GM23338 (cell line): ENCODE measurements at regions not wholly inside any gene's neighbourhood (a gene's known extent, or its start where the extent isn't known, plus 50 kb on each side); places are given as distances from the start of the nearest gene placed in this dataset.

Source experiments
- ATAC-seq: fragments of 200-7000 bp; cut with Tn5 transposase; 3 replicates; pipeline ENCODE4 v1.9.1; 2020
- DNase-seq: peaks from one replicate; pipeline ENCODE4 v3.0.0-alpha.2; 2015; ENCODE audit warnings: low spot score
- H2AFZ ChIP-seq: fragments of 200-600 bp; sonication (generic); 2 replicates; pipeline ENCODE4 v1.8.0; 2016; ENCODE audit warnings: antibody characterized with exemption, mild to moderate bottlenecking, moderate library complexity
- H3F3A ChIP-seq: fragments of 200-600 bp; sonication (generic); replicated peaks from 2 replicates; pipeline ENCODE4 v1.8.0; 2017; ENCODE audit warnings: antibody characterized with exemption, mixed run types, low read depth
- H3K27ac ChIP-seq: fragments of 200-600 bp; sonication (generic); 2 replicates; pipeline ENCODE4 v1.6.1; 2016; ENCODE audit warnings: low read depth
- H3K27me3 ChIP-seq: fragments of 200-600 bp; sonication (generic); 2 replicates; pipeline ENCODE4 v1.8.0; 2016; ENCODE audit warnings: mild to moderate bottlenecking, mixed run types, moderate library complexity; ENCODE audit not compliant: insufficient read depth
- H3K36me3 ChIP-seq: fragments of 200-600 bp; sonication (generic); 2 replicates; pipeline ENCODE4 v1.8.0; 2016; ENCODE audit warnings: mild to moderate bottlenecking; ENCODE audit not compliant: insufficient read depth
- H3K4me1 ChIP-seq: fragments of 200-600 bp; sonication (generic); 2 replicates; pipeline ENCODE4 v1.8.0; 2016; ENCODE audit warnings: mild to moderate bottlenecking, moderate library complexity; ENCODE audit not compliant: insufficient read depth
- H3K4me2 ChIP-seq: fragments of 200-600 bp; sonication (generic); 2 replicates; pipeline ENCODE4 v1.7.1; 2017; ENCODE audit warnings: mixed run types
- H3K4me3 ChIP-seq: fragments of 200-600 bp; sonication (generic); 2 replicates; pipeline ENCODE4 v1.6.1; 2016; ENCODE audit warnings: mixed run types
- H3K79me2 ChIP-seq: fragments of 200-600 bp; sonication (generic); replicated peaks from 2 replicates; pipeline ENCODE4 v1.8.0; 2017; ENCODE audit warnings: mild to moderate bottlenecking; ENCODE audit not compliant: insufficient read depth
- H3K9me2 ChIP-seq: fragments of 200-600 bp; sonication (generic); 2 replicates; pipeline ENCODE4 v1.8.0; 2017; ENCODE audit not compliant: insufficient read depth
- H4K20me1 ChIP-seq: fragments of 200-600 bp; sonication (generic); replicated peaks from 2 replicates; pipeline ENCODE4 v1.8.0; 2017; ENCODE audit warnings: mild to moderate bottlenecking; ENCODE audit not compliant: insufficient read depth
- H3K27ac Mint-ChIP-seq: 2 replicates; pipeline ENCODE4 v1.8.0; 2020; ENCODE audit warnings: inconsistent platforms, mild to moderate bottlenecking, moderate library complexity, mixed read lengths
- H3K27me3 Mint-ChIP-seq: 3 replicates; pipeline ENCODE4 v1.8.0; 2022; ENCODE audit warnings: low read depth, mild to moderate bottlenecking, moderate library complexity, mixed read lengths, inconsistent platforms; ENCODE audit not compliant: insufficient read depth, poor library complexity
- H3K36me3 Mint-ChIP-seq: 3 replicates; pipeline ENCODE4 v1.8.0; 2021; ENCODE audit warnings: low read depth, mild to moderate bottlenecking, inconsistent platforms, moderate library complexity, mixed read lengths
- H3K4me1 Mint-ChIP-seq: 3 replicates; pipeline ENCODE4 v1.8.0; 2020; ENCODE audit warnings: mild to moderate bottlenecking, inconsistent platforms, mixed read lengths
- H3K4me3 Mint-ChIP-seq: 3 replicates; pipeline ENCODE4 v1.8.0; 2021; ENCODE audit warnings: moderate library complexity, mild to moderate bottlenecking, inconsistent platforms, mixed read lengths
- H3K9me3 Mint-ChIP-seq: 3 replicates; pipeline ENCODE4 v1.8.0; 2020; ENCODE audit warnings: moderate library complexity, mild to moderate bottlenecking, inconsistent platforms, mixed read lengths
- CREB1 ChIP-seq: fragments of 250-450 bp; sonication (Bioruptor Pico); IDR thresholded peaks from 2 replicates; pipeline ENCODE4 v1.5.0; 2020; ENCODE audit warnings: low read depth, mild to moderate bottlenecking, moderate library complexity
- NANOG ChIP-seq: IDR thresholded peaks from 2 replicates; pipeline ENCODE4 v1.6.1; 2016; ENCODE audit warnings: antibody characterized with exemption, borderline replicate concordance
- POLR2AphosphoS5 ChIP-seq: IDR thresholded peaks from 2 replicates; pipeline ENCODE4 v1.6.1; 2016; ENCODE audit warnings: antibody characterized with exemption, low read depth
- ZNF114 ChIP-seq: fragments of 250-450 bp; sonication (Bioruptor Pico); IDR thresholded peaks from 2 replicates; pipeline ENCODE4 v1.5.0; 2020; ENCODE audit warnings: mild to moderate bottlenecking, moderate library complexity
- ZNF331 ChIP-seq: fragments of 250-450 bp; sonication (Bioruptor Pico); IDR thresholded peaks from 2 replicates; pipeline ENCODE4 v1.5.0; 2020; ENCODE audit warnings: low read depth, mild to moderate bottlenecking, moderate library complexity
- TF ChIP-seq, protein P1 (sequence below), 2 experiments: fragments of 200-600 bp in 1 of 2; sonication (generic) in 1 of 2; conservative IDR thresholded peaks; 2 replicates each; pipeline versions ENCODE4 v1.5.1 to v1.6.1; 2016 to 2017; ENCODE audit warnings: antibody characterized with exemption in 2 of 2, low read depth in 2 of 2, mild to moderate bottlenecking in 2 of 2, moderate library complexity in 1 of 2
- TF ChIP-seq, protein P2 (sequence below): IDR thresholded peaks from one replicate; pipeline ENCODE4 v1.6.1; 2018; ENCODE audit warnings: antibody characterized with exemption; ENCODE audit not compliant: unreplicated experiment

DNA sequence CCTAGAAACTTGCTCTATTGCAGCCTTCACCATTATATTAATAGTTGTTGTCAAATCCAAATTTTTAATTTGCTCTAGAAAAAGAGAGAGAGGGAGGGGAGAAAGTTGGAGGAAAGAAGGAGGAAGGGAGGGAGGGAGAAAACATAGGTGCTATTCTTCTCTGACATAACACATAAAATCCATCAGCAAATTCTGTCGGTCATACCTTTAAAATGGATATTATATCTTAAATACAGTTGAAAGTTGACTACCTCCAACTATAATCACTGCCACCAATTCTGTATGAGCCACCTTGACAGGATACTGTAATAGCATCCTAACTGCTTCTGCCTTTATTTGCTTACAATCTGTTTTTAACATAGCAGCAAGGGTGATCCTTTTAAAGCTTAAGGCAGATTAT lies 314.7 kb upstream of the ALCAM start:
- no peak overlapping the region for H3K27ac Mint-ChIP-seq
- no peaks in the 10 kb centered on the region; the same call in 2 of the 3 replicates for H3K36me3 Mint-ChIP-seq
- H3K9me2 ChIP-seq = no peaks in the 10 kb centered on the region
- no peak overlapping the region for H3K27ac ChIP-seq
- no peaks in the 10 kb centered on the region for H3K36me3 ChIP-seq
- H3K27me3 Mint-ChIP-seq = peaks cover 2% of the 10 kb centered on the region
- no peaks in the 10 kb centered on the region for H3K4me1 ChIP-seq
- H3K9me3 Mint-ChIP-seq = peaks cover 9% of the 10 kb centered on the region
- H3F3A ChIP-seq = no peaks in the 10 kb centered on the region
- no peaks in the 10 kb centered on the region for H3K27me3 ChIP-seq
- H4K20me1 ChIP-seq = no peaks in the 10 kb centered on the region
- ATAC-seq (no peak), DNase-seq (no peak)
- TF ChIP-seq POLR2AphosphoS5 (no peak), ZNF114 (no peak), ZNF331 (no peak)
- TF ChIP-seq, protein P1, sequence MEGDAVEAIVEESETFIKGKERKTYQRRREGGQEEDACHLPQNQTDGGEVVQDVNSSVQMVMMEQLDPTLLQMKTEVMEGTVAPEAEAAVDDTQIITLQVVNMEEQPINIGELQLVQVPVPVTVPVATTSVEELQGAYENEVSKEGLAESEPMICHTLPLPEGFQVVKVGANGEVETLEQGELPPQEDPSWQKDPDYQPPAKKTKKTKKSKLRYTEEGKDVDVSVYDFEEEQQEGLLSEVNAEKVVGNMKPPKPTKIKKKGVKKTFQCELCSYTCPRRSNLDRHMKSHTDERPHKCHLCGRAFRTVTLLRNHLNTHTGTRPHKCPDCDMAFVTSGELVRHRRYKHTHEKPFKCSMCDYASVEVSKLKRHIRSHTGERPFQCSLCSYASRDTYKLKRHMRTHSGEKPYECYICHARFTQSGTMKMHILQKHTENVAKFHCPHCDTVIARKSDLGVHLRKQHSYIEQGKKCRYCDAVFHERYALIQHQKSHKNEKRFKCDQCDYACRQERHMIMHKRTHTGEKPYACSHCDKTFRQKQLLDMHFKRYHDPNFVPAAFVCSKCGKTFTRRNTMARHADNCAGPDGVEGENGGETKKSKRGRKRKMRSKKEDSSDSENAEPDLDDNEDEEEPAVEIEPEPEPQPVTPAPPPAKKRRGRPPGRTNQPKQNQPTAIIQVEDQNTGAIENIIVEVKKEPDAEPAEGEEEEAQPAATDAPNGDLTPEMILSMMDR (conservative IDR thresholded peaks at IDR 0.05; ENCODE audit: low read depth in 2 of 2) = no peak
- TF ChIP-seq, protein P2, sequence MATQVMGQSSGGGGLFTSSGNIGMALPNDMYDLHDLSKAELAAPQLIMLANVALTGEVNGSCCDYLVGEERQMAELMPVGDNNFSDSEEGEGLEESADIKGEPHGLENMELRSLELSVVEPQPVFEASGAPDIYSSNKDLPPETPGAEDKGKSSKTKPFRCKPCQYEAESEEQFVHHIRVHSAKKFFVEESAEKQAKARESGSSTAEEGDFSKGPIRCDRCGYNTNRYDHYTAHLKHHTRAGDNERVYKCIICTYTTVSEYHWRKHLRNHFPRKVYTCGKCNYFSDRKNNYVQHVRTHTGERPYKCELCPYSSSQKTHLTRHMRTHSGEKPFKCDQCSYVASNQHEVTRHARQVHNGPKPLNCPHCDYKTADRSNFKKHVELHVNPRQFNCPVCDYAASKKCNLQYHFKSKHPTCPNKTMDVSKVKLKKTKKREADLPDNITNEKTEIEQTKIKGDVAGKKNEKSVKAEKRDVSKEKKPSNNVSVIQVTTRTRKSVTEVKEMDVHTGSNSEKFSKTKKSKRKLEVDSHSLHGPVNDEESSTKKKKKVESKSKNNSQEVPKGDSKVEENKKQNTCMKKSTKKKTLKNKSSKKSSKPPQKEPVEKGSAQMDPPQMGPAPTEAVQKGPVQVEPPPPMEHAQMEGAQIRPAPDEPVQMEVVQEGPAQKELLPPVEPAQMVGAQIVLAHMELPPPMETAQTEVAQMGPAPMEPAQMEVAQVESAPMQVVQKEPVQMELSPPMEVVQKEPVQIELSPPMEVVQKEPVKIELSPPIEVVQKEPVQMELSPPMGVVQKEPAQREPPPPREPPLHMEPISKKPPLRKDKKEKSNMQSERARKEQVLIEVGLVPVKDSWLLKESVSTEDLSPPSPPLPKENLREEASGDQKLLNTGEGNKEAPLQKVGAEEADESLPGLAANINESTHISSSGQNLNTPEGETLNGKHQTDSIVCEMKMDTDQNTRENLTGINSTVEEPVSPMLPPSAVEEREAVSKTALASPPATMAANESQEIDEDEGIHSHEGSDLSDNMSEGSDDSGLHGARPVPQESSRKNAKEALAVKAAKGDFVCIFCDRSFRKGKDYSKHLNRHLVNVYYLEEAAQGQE = no peak
- H3K79me2 ChIP-seq = no peaks in the 10 kb centered on the region
- H3K4me1 Mint-ChIP-seq = no peaks in the 10 kb centered on the region
- no peak overlapping the region for H3K4me2 ChIP-seq
- no peak overlapping the region for H2AFZ ChIP-seq
- no peak overlapping the region for H3K4me3 Mint-ChIP-seq
- no peak overlapping the region for H3K4me3 ChIP-seq

DNA sequence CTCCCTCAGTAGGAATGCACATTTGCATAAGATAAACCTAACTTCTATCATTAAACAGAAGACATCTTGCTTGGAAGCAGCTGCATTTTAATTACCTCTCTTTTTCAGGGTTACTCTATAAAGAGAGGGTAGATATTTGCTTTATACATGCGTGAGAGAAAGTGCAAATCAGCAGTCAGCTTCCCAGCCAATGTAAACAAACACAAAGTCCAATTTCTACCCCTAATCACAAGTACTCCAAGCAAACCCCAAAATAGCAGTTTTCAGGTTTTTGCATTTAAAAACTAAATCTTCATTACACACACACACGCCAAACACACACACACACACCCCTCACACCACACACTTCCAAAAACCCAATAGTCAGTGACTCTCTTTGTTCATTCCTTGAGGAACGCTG lies 303.9 kb upstream of the ALCAM start:
- ATAC-seq = no peak
- Histone ChIP-seq H3K79me2 (no peaks in the 10 kb centered on the region), H3K9me2 (no peaks in the 10 kb centered on the region), H3K4me2 (no peak overlapping the region), H4K20me1 (no peaks in the 10 kb centered on the region), H3K27ac (no peak overlapping the region), H2AFZ (no peak overlapping the region; the same call in 1 of the 2 replicates), H3K4me1 (no peaks in the 10 kb centered on the region), H3F3A (no peaks in the 10 kb centered on the region), H3K36me3 (no peaks in the 10 kb centered on the region), H3K27me3 (no peaks in the 10 kb centered on the region), H3K4me3 (no peak overlapping the region)
- H3K27me3 Mint-ChIP-seq = peaks cover 2% of the 10 kb centered on the region
- DNase-seq = no peak
- H3K4me1 Mint-ChIP-seq = peaks cover 6% of the 10 kb centered on the region
- no peak overlapping the region for H3K4me3 Mint-ChIP-seq
- H3K36me3 Mint-ChIP-seq = no peaks in the 10 kb centered on the region
- H3K9me3 Mint-ChIP-seq = no peaks in the 10 kb centered on the region
- TF ChIP-seq POLR2AphosphoS5 = no peak
- TF ChIP-seq CREB1 (CRISPR knock-in tag) = no peak
- no peak for TF ChIP-seq NANOG
- H3K27ac Mint-ChIP-seq = no peak overlapping the region
